Astrocyte (in vitro differentiated cells and primary cell): ENCODE measurements at regions not wholly inside any gene's neighbourhood (a gene's known extent, or its start where the extent isn't known, plus 50 kb on each side); places are given as distances from the start of the nearest gene placed in this dataset.

ENCODE experiments used
- DNase-seq: peaks from one replicate; pipeline ENCODE4 v3.0.0-alpha.2; 2010; ENCODE audit warnings: low read depth
- FAIRE-seq: peaks from 2 replicates; lab custom pipeline; 2011; peaks lifted over from hg19 to GRCh38; lab: Jason Lieb, UNC
- H2AFZ ChIP-seq: 2 replicates; pipeline ENCODE4 v1.6.0; 2012; ENCODE audit warnings: low read depth, low read length, inconsistent platforms
- H3K27ac ChIP-seq: 2 replicates; pipeline ENCODE4 v1.5.1; 2011; ENCODE audit warnings: low read depth, low read length, inconsistent platforms
- H3K27me3 ChIP-seq: 2 replicates; pipeline ENCODE4 v1.6.0; 2011; ENCODE audit warnings: low read length, inconsistent platforms; ENCODE audit not compliant: insufficient read depth
- H3K36me3 ChIP-seq: 2 replicates; pipeline ENCODE4 v1.5.1; 2011; ENCODE audit warnings: low read length, inconsistent platforms; ENCODE audit not compliant: insufficient read depth
- H3K4me1 ChIP-seq: 2 replicates; pipeline ENCODE4 v1.5.1; 2011; ENCODE audit warnings: low read length, inconsistent platforms; ENCODE audit not compliant: insufficient read depth
- H3K4me2 ChIP-seq: 2 replicates; pipeline ENCODE4 v1.6.0; 2012; ENCODE audit warnings: low read length, inconsistent platforms
- H3K4me3 ChIP-seq: 2 replicates; pipeline ENCODE4 v1.5.1; 2011; ENCODE audit warnings: low read depth, mild to moderate bottlenecking, low read length, inconsistent platforms; ENCODE audit not compliant: insufficient read depth
- H3K79me2 ChIP-seq: 2 replicates; pipeline ENCODE4 v1.6.0; 2012; ENCODE audit warnings: mild to moderate bottlenecking, low read length, inconsistent platforms; ENCODE audit not compliant: insufficient read depth
- H3K9ac ChIP-seq: 2 replicates; pipeline ENCODE4 v1.6.0; 2012; ENCODE audit warnings: mild to moderate bottlenecking, low read length, inconsistent platforms
- H3K9me3 ChIP-seq: 2 replicates; pipeline ENCODE4 v1.5.1; 2012; ENCODE audit warnings: low read depth, mild to moderate bottlenecking, low read length, inconsistent platforms; ENCODE audit not compliant: insufficient read depth
- H4K20me1 ChIP-seq: 2 replicates; pipeline ENCODE4 v1.6.0; 2012; ENCODE audit warnings: low read length, inconsistent platforms; ENCODE audit not compliant: insufficient read depth
- H3K27ac Mint-ChIP-seq: one replicate; pipeline ENCODE4 v1.8.0; 2021; ENCODE audit warnings: mild to moderate bottlenecking, mixed read lengths; ENCODE audit not compliant: unreplicated experiment
- H3K27me3 Mint-ChIP-seq: one replicate; pipeline ENCODE4 v1.8.0; 2021; ENCODE audit warnings: low read depth, mixed read lengths; ENCODE audit not compliant: unreplicated experiment
- H3K36me3 Mint-ChIP-seq: one replicate; pipeline ENCODE4 v1.8.0; 2021; ENCODE audit warnings: low read depth, mixed read lengths; ENCODE audit not compliant: unreplicated experiment
- H3K4me1 Mint-ChIP-seq: one replicate; pipeline ENCODE4 v1.8.0; 2021; ENCODE audit warnings: low read depth, mixed read lengths; ENCODE audit not compliant: unreplicated experiment
- H3K4me3 Mint-ChIP-seq: one replicate; pipeline ENCODE4 v1.8.0; 2021; ENCODE audit warnings: mild to moderate bottlenecking, moderate library complexity, mixed read lengths; ENCODE audit not compliant: unreplicated experiment
- H3K9me3 Mint-ChIP-seq: one replicate; pipeline ENCODE4 v1.8.0; 2021; ENCODE audit warnings: mild to moderate bottlenecking, mixed read lengths; ENCODE audit not compliant: unreplicated experiment
- EZH2 ChIP-seq: IDR thresholded peaks from 2 replicates; pipeline ENCODE4 v1.6.1; 2012; ENCODE audit warnings: mild to moderate bottlenecking, low read length, inconsistent platforms; ENCODE audit not compliant: insufficient read depth
- TF ChIP-seq, protein P1 (sequence below): IDR thresholded peaks from 2 replicates; pipeline ENCODE4 v1.5.1; 2011; ENCODE audit warnings: low read depth, mild to moderate bottlenecking, inconsistent platforms, low read length, moderate library complexity; ENCODE audit not compliant: insufficient read depth

DNA sequence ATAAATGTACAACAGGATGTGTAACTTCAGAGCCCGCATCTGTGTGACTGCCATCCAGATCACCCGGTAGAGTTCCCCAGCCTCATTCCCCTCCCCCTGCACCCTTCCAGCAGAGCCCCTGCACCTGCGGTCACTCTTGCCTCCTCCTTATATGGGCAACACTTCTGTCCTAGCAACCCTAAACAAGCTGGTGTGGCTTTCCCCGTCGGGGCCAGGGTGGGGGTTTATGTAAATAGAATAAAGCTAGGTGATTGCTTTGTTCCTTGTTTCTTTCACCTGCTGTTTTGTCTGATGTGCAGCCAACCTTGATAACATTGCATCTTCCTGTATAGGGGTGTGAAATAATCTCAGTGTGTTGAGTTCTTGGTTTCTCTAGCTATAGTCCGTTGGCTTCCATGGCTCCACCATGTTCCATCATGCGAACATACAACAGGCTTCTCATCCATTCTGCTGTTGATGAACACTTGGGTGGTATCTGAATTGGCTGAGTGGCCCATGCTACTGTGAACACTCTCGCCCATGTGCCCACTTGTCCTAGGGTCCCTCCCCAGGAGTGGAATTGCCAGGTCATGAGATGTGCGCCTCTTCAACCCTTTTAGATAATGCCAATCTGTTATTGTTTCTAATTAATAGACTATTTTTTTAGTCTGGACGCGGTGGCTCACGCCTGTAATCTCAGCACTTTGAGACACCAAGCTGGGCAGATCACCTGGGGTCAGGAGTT lies 102.2 kb downstream of the KIF26A start:
- no peak overlapping the region for H3K4me3 Mint-ChIP-seq
- H3K4me2 ChIP-seq: no peak overlapping the region
- no peak overlapping the region for H3K9ac ChIP-seq
- H3K9me3 Mint-ChIP-seq: peaks cover 19% of the 10 kb centered on the region
- no peaks in the 10 kb centered on the region for H3K4me1 Mint-ChIP-seq
- peaks cover 2% of the 10 kb centered on the region for H3K36me3 Mint-ChIP-seq
- no peak overlapping the region for H3K4me3 ChIP-seq
- no peak overlapping the region for H2AFZ ChIP-seq
- no peaks in the 10 kb centered on the region for H3K36me3 ChIP-seq
- no peak for DNase-seq
- no peaks in the 10 kb centered on the region for H3K27me3 ChIP-seq
- no peak overlapping the region for H3K27ac ChIP-seq
- TF ChIP-seq EZH2: no peak
- TF ChIP-seq, protein P1, sequence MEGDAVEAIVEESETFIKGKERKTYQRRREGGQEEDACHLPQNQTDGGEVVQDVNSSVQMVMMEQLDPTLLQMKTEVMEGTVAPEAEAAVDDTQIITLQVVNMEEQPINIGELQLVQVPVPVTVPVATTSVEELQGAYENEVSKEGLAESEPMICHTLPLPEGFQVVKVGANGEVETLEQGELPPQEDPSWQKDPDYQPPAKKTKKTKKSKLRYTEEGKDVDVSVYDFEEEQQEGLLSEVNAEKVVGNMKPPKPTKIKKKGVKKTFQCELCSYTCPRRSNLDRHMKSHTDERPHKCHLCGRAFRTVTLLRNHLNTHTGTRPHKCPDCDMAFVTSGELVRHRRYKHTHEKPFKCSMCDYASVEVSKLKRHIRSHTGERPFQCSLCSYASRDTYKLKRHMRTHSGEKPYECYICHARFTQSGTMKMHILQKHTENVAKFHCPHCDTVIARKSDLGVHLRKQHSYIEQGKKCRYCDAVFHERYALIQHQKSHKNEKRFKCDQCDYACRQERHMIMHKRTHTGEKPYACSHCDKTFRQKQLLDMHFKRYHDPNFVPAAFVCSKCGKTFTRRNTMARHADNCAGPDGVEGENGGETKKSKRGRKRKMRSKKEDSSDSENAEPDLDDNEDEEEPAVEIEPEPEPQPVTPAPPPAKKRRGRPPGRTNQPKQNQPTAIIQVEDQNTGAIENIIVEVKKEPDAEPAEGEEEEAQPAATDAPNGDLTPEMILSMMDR: no peak
- no peak for FAIRE-seq
- H3K4me1 ChIP-seq: no peaks in the 10 kb centered on the region
- H3K27me3 Mint-ChIP-seq: peaks cover 18% of the 10 kb centered on the region
- no peaks in the 10 kb centered on the region for H4K20me1 ChIP-seq
- no peaks in the 10 kb centered on the region for H3K79me2 ChIP-seq
- no peak overlapping the region for H3K27ac Mint-ChIP-seq
- H3K9me3 ChIP-seq: peaks cover 18% of the 10 kb centered on the region

DNA sequence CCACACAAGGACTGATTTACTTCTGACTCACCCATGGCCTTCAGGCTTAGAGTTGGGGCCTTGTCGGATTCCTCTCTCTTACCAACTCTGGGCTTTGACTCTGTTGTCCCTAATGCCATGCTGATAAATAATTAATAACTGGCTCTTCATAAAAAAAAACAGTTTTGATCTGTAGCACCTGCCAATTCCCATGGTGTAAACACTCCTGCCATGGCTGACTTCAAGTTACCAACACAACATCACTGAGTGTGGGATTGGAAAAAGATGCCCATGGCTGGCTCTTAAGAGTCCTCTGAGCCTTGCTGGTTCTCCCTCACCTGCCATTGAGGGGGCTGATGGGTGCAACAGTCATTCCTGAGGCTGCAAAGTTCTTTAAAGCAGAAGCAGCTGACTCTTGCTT lies 104.8 kb downstream of the KIF26A start:
- Histone ChIP-seq H3K27ac (no peak overlapping the region), H3K9me3 (peaks cover 16% of the 10 kb centered on the region), H3K27me3 (no peaks in the 10 kb centered on the region), H3K4me2 (no peak overlapping the region), H3K36me3 (no peaks in the 10 kb centered on the region), H3K9ac (no peak overlapping the region), H4K20me1 (no peaks in the 10 kb centered on the region), H2AFZ (no peak overlapping the region), H3K4me3 (no peak overlapping the region), H3K4me1 (no peaks in the 10 kb centered on the region), H3K79me2 (no peaks in the 10 kb centered on the region)
- no peak overlapping the region for H3K27ac Mint-ChIP-seq
- no peaks in the 10 kb centered on the region for H3K4me1 Mint-ChIP-seq
- peaks cover 2% of the 10 kb centered on the region for H3K9me3 Mint-ChIP-seq
- no peak for DNase-seq
- H3K36me3 Mint-ChIP-seq: peaks cover 2% of the 10 kb centered on the region
- TF ChIP-seq, protein P1: no peak
- no peak for FAIRE-seq
- H3K27me3 Mint-ChIP-seq: peaks cover 9% of the 10 kb centered on the region
- no peak overlapping the region for H3K4me3 Mint-ChIP-seq
